ENCODE measurements at regions not wholly inside any gene's neighbourhood (a gene's known extent, or its start where the extent isn't known, plus 50 kb on each side); places are given as distances from the start of the nearest gene placed in this dataset.

- Histone ChIP-seq H3K27ac (no peak overlapping the region), H3K9ac (no peak overlapping the region), H3K36me3 (ENCODE audit: low read depth) (no peaks in the 10 kb centered on the region), H3K9me2 (ENCODE audit: insufficient read depth) (no peaks in the 10 kb centered on the region), H2AFZ (no peak overlapping the region), H4K20me1 (ENCODE audit: insufficient read depth) (no peaks in the 10 kb centered on the region), H3K4me1 (ENCODE audit: insufficient read depth) (no peaks in the 10 kb centered on the region), H3K79me2 (ENCODE audit: insufficient read depth) (no peaks in the 10 kb centered on the region), H3K4me3 (no peak overlapping the region), H3K27me3 (replicated peaks; ENCODE audit: insufficient read depth) (no peaks in the 10 kb centered on the region), H3K4me2 (ENCODE audit: unreplicated experiment) (no peak overlapping the region), H3F3A (ENCODE audit: insufficient read depth) (no peaks in the 10 kb centered on the region), H3K9me3 (ENCODE audit: low read depth) (no peaks in the 10 kb centered on the region)
- no peak for TF ChIP-seq EZH2phosphoT487 (IDR thresholded peaks at IDR 0.05; ENCODE audit: insufficient read depth, low read depth)
- no peak for TF ChIP-seq EZH2 (IDR thresholded peaks at IDR 0.05; ENCODE audit: insufficient read depth, poor library complexity, severe bottlenecking)
- DNase-seq, result no peak
- in situ Hi-C loops (cut with MboI), result no loop called here
- WGBS, 2 experiments (ENCODE audit: low coverage in 1 of 2, low lambda C conversion rate in 2 of 2, missing lambda C conversion rate in 2 of 2), result 80 to 82% methylated on average over 7 of the region's 7 CpGs
Measured at GRCh38 chr3:64921281-64922065, 233.7 kb upstream of the ADAMTS9 start.

GRCh38 chr3:64919934-64920333, 232.1 kb upstream of the ADAMTS9 start:
- WGBS, 2 experiments (ENCODE audit: low coverage in 1 of 2, low lambda C conversion rate in 2 of 2, missing lambda C conversion rate in 2 of 2), result 35 to 54% methylated on average over 1 of the region's 1 CpG
- Histone ChIP-seq H3K9me3 (ENCODE audit: low read depth) (no peaks in the 10 kb centered on the region), H2AFZ (no peak overlapping the region), H3K9ac (no peak overlapping the region), H3F3A (ENCODE audit: insufficient read depth) (no peaks in the 10 kb centered on the region), H3K27me3 (replicated peaks; ENCODE audit: insufficient read depth) (no peaks in the 10 kb centered on the region), H3K4me1 (ENCODE audit: insufficient read depth) (no peaks in the 10 kb centered on the region), H3K4me3 (no peak overlapping the region), H3K27ac (no peak overlapping the region), H4K20me1 (ENCODE audit: insufficient read depth) (no peaks in the 10 kb centered on the region), H3K79me2 (ENCODE audit: insufficient read depth) (no peaks in the 10 kb centered on the region), H3K36me3 (ENCODE audit: low read depth) (no peaks in the 10 kb centered on the region), H3K4me2 (ENCODE audit: unreplicated experiment) (no peak overlapping the region), H3K9me2 (ENCODE audit: insufficient read depth) (no peaks in the 10 kb centered on the region)
- in situ Hi-C loops (cut with MboI), result no loop called here
- no peak for TF ChIP-seq EZH2 (IDR thresholded peaks at IDR 0.05; ENCODE audit: insufficient read depth, poor library complexity, severe bottlenecking)
- no peak for TF ChIP-seq EZH2phosphoT487 (IDR thresholded peaks at IDR 0.05; ENCODE audit: insufficient read depth, low read depth)
- DNase-seq, result no peak

- H3K79me2 ChIP-seq (ENCODE audit: insufficient read depth), result no peaks in the 10 kb centered on the region
- no peak overlapping the region for H2AFZ ChIP-seq
- no peaks in the 10 kb centered on the region for H3F3A ChIP-seq (ENCODE audit: insufficient read depth)
- in situ Hi-C loops (cut with MboI), result no loop called here
- no peaks in the 10 kb centered on the region for H3K27me3 ChIP-seq (replicated peaks; ENCODE audit: insufficient read depth)
- H3K9me2 ChIP-seq (ENCODE audit: insufficient read depth), result no peaks in the 10 kb centered on the region
- no peaks in the 10 kb centered on the region for H3K36me3 ChIP-seq (ENCODE audit: low read depth)
- TF ChIP-seq EZH2phosphoT487 (IDR thresholded peaks at IDR 0.05; ENCODE audit: insufficient read depth, low read depth), result no peak
- TF ChIP-seq EZH2 (IDR thresholded peaks at IDR 0.05; ENCODE audit: insufficient read depth, poor library complexity, severe bottlenecking), result no peak
- H3K4me3 ChIP-seq, result no peak overlapping the region
- no peaks in the 10 kb centered on the region for H3K9me3 ChIP-seq (ENCODE audit: low read depth)
- no peaks in the 10 kb centered on the region for H3K4me1 ChIP-seq (ENCODE audit: insufficient read depth)
- H3K4me2 ChIP-seq (ENCODE audit: unreplicated experiment), result no peak overlapping the region
- no peak for DNase-seq
- H3K27ac ChIP-seq, result no peak overlapping the region
- H3K9ac ChIP-seq, result no peak overlapping the region
- H4K20me1 ChIP-seq (ENCODE audit: insufficient read depth), result no peaks in the 10 kb centered on the region
Measured at GRCh38 chr3:64918989-64919388, 231.2 kb upstream of the ADAMTS9 start.

GRCh38 chr3:64917914-64918453, 230.2 kb upstream of the ADAMTS9 start:
- 80 to 91% methylated on average over 1 of the region's 1 CpG for WGBS, 2 experiments (ENCODE audit: low coverage in 1 of 2, low lambda C conversion rate in 2 of 2, missing lambda C conversion rate in 2 of 2)
- H2AFZ ChIP-seq, result no peak overlapping the region
- H3K27ac ChIP-seq, result no peak overlapping the region
- H3K4me1 ChIP-seq (ENCODE audit: insufficient read depth), result no peaks in the 10 kb centered on the region
- H4K20me1 ChIP-seq (ENCODE audit: insufficient read depth), result no peaks in the 10 kb centered on the region
- no peaks in the 10 kb centered on the region for H3K79me2 ChIP-seq (ENCODE audit: insufficient read depth)
- no peaks in the 10 kb centered on the region for H3F3A ChIP-seq (ENCODE audit: insufficient read depth)
- no peak for DNase-seq
- no peak overlapping the region for H3K9ac ChIP-seq
- H3K4me2 ChIP-seq (ENCODE audit: unreplicated experiment), result no peak overlapping the region
- no peak overlapping the region for H3K4me3 ChIP-seq
- H3K9me3 ChIP-seq (ENCODE audit: low read depth), result no peaks in the 10 kb centered on the region
- H3K27me3 ChIP-seq (replicated peaks; ENCODE audit: insufficient read depth), result no peaks in the 10 kb centered on the region
- TF ChIP-seq EZH2 (IDR thresholded peaks at IDR 0.05; ENCODE audit: insufficient read depth, poor library complexity, severe bottlenecking), result no peak
- TF ChIP-seq EZH2phosphoT487 (IDR thresholded peaks at IDR 0.05; ENCODE audit: insufficient read depth, low read depth), result no peak
- no peaks in the 10 kb centered on the region for H3K9me2 ChIP-seq (ENCODE audit: insufficient read depth)
- in situ Hi-C loops (cut with MboI), result no loop called here
- H3K36me3 ChIP-seq (ENCODE audit: low read depth), result no peaks in the 10 kb centered on the region
